ENCODE measurements at regions not wholly inside any gene's neighbourhood (a gene's known extent, or its start where the extent isn't known, plus 50 kb on each side); places are given as distances from the start of the nearest gene placed in this dataset.

GRCh38 chr4:182124359-182124758 is 118.8 kb upstream of the TENM3 start:
- H3K9me3 Mint-ChIP-seq (ENCODE audit: unreplicated experiment) = peaks cover 31% of the 10 kb centered on the region
- no peak for FAIRE-seq
- Histone ChIP-seq H3K27ac (ENCODE audit: low read depth, low read length) (no peak overlapping the region), H3K79me2 (ENCODE audit: insufficient read depth, low read length) (no peaks in the 10 kb centered on the region), H3K9ac (ENCODE audit: low read length) (no peak overlapping the region), H3K4me2 (ENCODE audit: low read length) (no peak overlapping the region), H4K20me1 (ENCODE audit: insufficient read depth, low read length) (no peaks in the 10 kb centered on the region), H3K4me1 (ENCODE audit: insufficient read depth, low read length) (peaks cover 11% of the 10 kb centered on the region), H3K27me3 (ENCODE audit: insufficient read depth, low read length) (no peaks in the 10 kb centered on the region), H3K36me3 (ENCODE audit: insufficient read depth, low read length) (no peaks in the 10 kb centered on the region), H3K4me3 (ENCODE audit: insufficient read depth, low read depth, low read length) (no peak overlapping the region), H3K9me3 (ENCODE audit: insufficient read depth, low read depth, low read length) (peaks cover 12% of the 10 kb centered on the region), H2AFZ (ENCODE audit: low read depth, low read length) (no peak overlapping the region)
- H3K4me3 Mint-ChIP-seq (ENCODE audit: unreplicated experiment) = no peak overlapping the region
- no peaks in the 10 kb centered on the region for H3K27me3 Mint-ChIP-seq (ENCODE audit: low read depth, unreplicated experiment)
- no peak for DNase-seq (ENCODE audit: low read depth)
- H3K36me3 Mint-ChIP-seq (ENCODE audit: low read depth, unreplicated experiment) = peaks cover 8% of the 10 kb centered on the region
- no peak for TF ChIP-seq CTCF (IDR thresholded peaks at IDR 0.05; ENCODE audit: insufficient read depth, low read depth, low read length)
- no peak for TF ChIP-seq EZH2 (IDR thresholded peaks at IDR 0.05; ENCODE audit: insufficient read depth, low read length)
- H3K27ac Mint-ChIP-seq (ENCODE audit: unreplicated experiment) = no peak overlapping the region
- H3K4me1 Mint-ChIP-seq (ENCODE audit: low read depth, unreplicated experiment) = peaks cover 13% of the 10 kb centered on the region

- Histone ChIP-seq H3K27me3 (ENCODE audit: insufficient read depth, low read length) (no peaks in the 10 kb centered on the region), H3K9ac (ENCODE audit: low read length) (peak overlapping the region; percentile 55), H3K36me3 (ENCODE audit: insufficient read depth, low read length) (no peaks in the 10 kb centered on the region), H3K27ac (ENCODE audit: low read depth, low read length) (peak overlapping the region; percentile 72), H4K20me1 (ENCODE audit: insufficient read depth, low read length) (no peaks in the 10 kb centered on the region), H3K4me2 (ENCODE audit: low read length) (peak overlapping the region; percentile 79), H3K9me3 (ENCODE audit: insufficient read depth, low read depth, low read length) (peaks cover 12% of the 10 kb centered on the region), H3K79me2 (ENCODE audit: insufficient read depth, low read length) (no peaks in the 10 kb centered on the region), H3K4me3 (ENCODE audit: insufficient read depth, low read depth, low read length) (peak overlapping the region; percentile 38), H2AFZ (ENCODE audit: low read depth, low read length) (peak overlapping the region; percentile 55), H3K4me1 (ENCODE audit: insufficient read depth, low read length) (peaks cover 11% of the 10 kb centered on the region)
- peak overlapping the region; percentile 45 for H3K27ac Mint-ChIP-seq (ENCODE audit: unreplicated experiment)
- no peak overlapping the region for H3K4me3 Mint-ChIP-seq (ENCODE audit: unreplicated experiment)
- peaks cover 25% of the 10 kb centered on the region for H3K9me3 Mint-ChIP-seq (ENCODE audit: unreplicated experiment)
- DNase-seq (ENCODE audit: low read depth) (peak; percentile 53), FAIRE-seq (no peak)
- no peak for TF ChIP-seq EZH2 (IDR thresholded peaks at IDR 0.05; ENCODE audit: insufficient read depth, low read length)
- TF ChIP-seq CTCF (IDR thresholded peaks at IDR 0.05; ENCODE audit: insufficient read depth, low read depth, low read length) = no peak
- H3K27me3 Mint-ChIP-seq (ENCODE audit: low read depth, unreplicated experiment) = no peaks in the 10 kb centered on the region
- H3K36me3 Mint-ChIP-seq (ENCODE audit: low read depth, unreplicated experiment) = peaks cover 4% of the 10 kb centered on the region
- H3K4me1 Mint-ChIP-seq (ENCODE audit: low read depth, unreplicated experiment) = peaks cover 13% of the 10 kb centered on the region
These were observed 117.1 kb upstream of the TENM3 start for GRCh38 chr4:182126096-182126495.

- TF ChIP-seq EZH2 (IDR thresholded peaks at IDR 0.05; ENCODE audit: insufficient read depth, low read length) = no peak
- TF ChIP-seq CTCF (IDR thresholded peaks at IDR 0.05; ENCODE audit: insufficient read depth, low read depth, low read length) = no peak
- Histone ChIP-seq H3K27ac (ENCODE audit: low read depth, low read length) (peak overlapping the region; percentile 72), H3K36me3 (ENCODE audit: insufficient read depth, low read length) (no peaks in the 10 kb centered on the region), H3K4me2 (ENCODE audit: low read length) (peak overlapping the region; percentile 79), H3K27me3 (ENCODE audit: insufficient read depth, low read length) (no peaks in the 10 kb centered on the region), H3K4me1 (ENCODE audit: insufficient read depth, low read length) (peaks cover 11% of the 10 kb centered on the region), H3K4me3 (ENCODE audit: insufficient read depth, low read depth, low read length) (peak overlapping the region; percentile 38), H3K79me2 (ENCODE audit: insufficient read depth, low read length) (no peaks in the 10 kb centered on the region), H3K9me3 (ENCODE audit: insufficient read depth, low read depth, low read length) (peaks cover 12% of the 10 kb centered on the region), H2AFZ (ENCODE audit: low read depth, low read length) (peak overlapping the region; percentile 55), H3K9ac (ENCODE audit: low read length) (peak overlapping the region; percentile 55), H4K20me1 (ENCODE audit: insufficient read depth, low read length) (no peaks in the 10 kb centered on the region)
- FAIRE-seq (peak; percentile 9), DNase-seq (ENCODE audit: low read depth) (peak; percentile 75)
- Mint-ChIP-seq H3K9me3 (ENCODE audit: unreplicated experiment) (peaks cover 25% of the 10 kb centered on the region), H3K27ac (ENCODE audit: unreplicated experiment) (peak overlapping the region; percentile 3), H3K4me1 (ENCODE audit: low read depth, unreplicated experiment) (peaks cover 13% of the 10 kb centered on the region), H3K36me3 (ENCODE audit: low read depth, unreplicated experiment) (peaks cover 4% of the 10 kb centered on the region), H3K4me3 (ENCODE audit: unreplicated experiment) (no peak overlapping the region), H3K27me3 (ENCODE audit: low read depth, unreplicated experiment) (no peaks in the 10 kb centered on the region)
These were observed 116.6 kb upstream of the TENM3 start for GRCh38 chr4:182126603-182127002.
